ENCODE measurements at regions not wholly inside any gene's neighbourhood (a gene's known extent, or its start where the extent isn't known, plus 50 kb on each side); places are given as distances from the start of the nearest gene placed in this dataset.

- intact Hi-C loops (cut with micrococcal nuclease; ENCODE audit: unreplicated experiment) (no loop called here), in situ Hi-C loops (cut with HindIII; ENCODE audit: extremely low pct_ligation_motif_present, low pct_unique_long_range_greater_than_20kb) (no loop called here)
- H4K20me1 ChIP-seq (ENCODE audit: insufficient read depth, low read length): no peaks in the 10 kb centered on the region
- H3K4me3 ChIP-seq (replicated peaks in 1 of 3; ENCODE audit: insufficient read depth in 1 of 3, low read depth in 2 of 3, low read length in 3 of 3): no peak overlapping the region
- no peak overlapping the region for H3K27ac ChIP-seq (ENCODE audit: extremely low read length, insufficient read depth, low read length)
- ChIA-PET CTCF (ENCODE audit: low intra/inter-chr PET ratio, low total read pairs) (no interaction called here), POLR2A (no interaction called here)
- WGBS (ENCODE audit: low lambda C conversion rate): 2% methylated on average over 5 of the region's 5 CpGs
- no peak overlapping the region for H3K4me2 ChIP-seq (ENCODE audit: low read depth, low read length)
- no peaks in the 10 kb centered on the region for H3K4me1 ChIP-seq (ENCODE audit: insufficient read depth, low read length)
- TF ChIP-seq ZNF605 (CRISPR knock-in tag; IDR thresholded peaks at IDR 0.05) (no peak), ZFP36L1 (CRISPR knock-in tag; IDR thresholded peaks at IDR 0.05) (no peak), EED (CRISPR knock-in tag; IDR thresholded peaks at IDR 0.05) (no peak), ZFP82 (CRISPR knock-in tag; IDR thresholded peaks at IDR 0.05; ENCODE audit: borderline replicate concordance) (no peak), ZNF781 (CRISPR knock-in tag; IDR thresholded peaks at IDR 0.05; ENCODE audit: borderline replicate concordance, not compliant biosample characterization) (no peak), CREM (IDR thresholded peaks at IDR 0.05) (no peak), CREM (CRISPR knock-in tag; IDR thresholded peaks at IDR 0.05) (no peak), CEBPG (CRISPR knock-in tag; IDR thresholded peaks at IDR 0.05) (no peak)
- no peak overlapping the region for H2AFZ ChIP-seq (ENCODE audit: low read length)
- H3K36me3 ChIP-seq (replicated peaks in 1 of 2; ENCODE audit: control insufficient read depth in 1 of 2, insufficient read depth in 2 of 2, low read length in 2 of 2): no peaks in the 10 kb centered on the region
- H3K79me2 ChIP-seq (ENCODE audit: insufficient read depth, low read length): no peaks in the 10 kb centered on the region
- no peak overlapping the region for H3K9ac ChIP-seq (ENCODE audit: insufficient read depth, low read depth, low read length)
- FAIRE-seq (no peak), DNase-seq (ENCODE audit: low spot score) (no peak), ATAC-seq (no peak)
- BruUV-seq (replicated peaks): no TSS peak
- no peaks in the 10 kb centered on the region for H3K9me3 ChIP-seq (ENCODE audit: low read length)
- H3K27me3 ChIP-seq (ENCODE audit: control insufficient read depth in 1 of 2, insufficient read depth in 2 of 2, low read length in 2 of 2): no peaks in the 10 kb centered on the region
Observed at GRCh38 chr1:110736900-110737605, 62.3 kb upstream of the KCNA3 start.

- Histone ChIP-seq H3K4me1 (ENCODE audit: insufficient read depth, low read length) (no peaks in the 10 kb centered on the region), H3K36me3 (replicated peaks in 1 of 2; ENCODE audit: control insufficient read depth in 1 of 2, insufficient read depth in 2 of 2, low read length in 2 of 2) (no peaks in the 10 kb centered on the region), H2AFZ (ENCODE audit: low read length) (no peak overlapping the region), H3K27ac (ENCODE audit: extremely low read length, insufficient read depth, low read length) (no peak overlapping the region), H3K79me2 (ENCODE audit: insufficient read depth, low read length) (no peaks in the 10 kb centered on the region), H3K9ac (ENCODE audit: insufficient read depth, low read depth, low read length) (no peak overlapping the region), H4K20me1 (ENCODE audit: insufficient read depth, low read length) (no peaks in the 10 kb centered on the region), H3K9me3 (ENCODE audit: low read length) (no peaks in the 10 kb centered on the region), H3K4me2 (ENCODE audit: low read depth, low read length) (no peak overlapping the region), H3K4me3 (replicated peaks in 1 of 3; ENCODE audit: insufficient read depth in 1 of 3, low read depth in 2 of 3, low read length in 3 of 3) (no peak overlapping the region), H3K27me3 (ENCODE audit: control insufficient read depth in 1 of 2, insufficient read depth in 2 of 2, low read length in 2 of 2) (no peaks in the 10 kb centered on the region)
- CTCF ChIA-PET (ENCODE audit: low intra/inter-chr PET ratio, low total read pairs): no interaction called here
- DNase-seq (ENCODE audit: low spot score) (no peak), FAIRE-seq (no peak), ATAC-seq (no peak)
- BruUV-seq (replicated peaks): no TSS peak
- 0% methylated on average over 5 of the region's 5 CpGs for WGBS (ENCODE audit: low lambda C conversion rate)
- POLR2A ChIA-PET: no interaction called here
- in situ Hi-C loops (cut with HindIII; ENCODE audit: extremely low pct_ligation_motif_present, low pct_unique_long_range_greater_than_20kb): no loop called here
- intact Hi-C loops (cut with micrococcal nuclease; ENCODE audit: unreplicated experiment): no loop called here
- TF ChIP-seq HDAC2 (CRISPR knock-in tag; IDR thresholded peaks at IDR 0.05) (no peak), BRD4 (CRISPR knock-in tag; IDR thresholded peaks at IDR 0.05) (no peak), ATM (IDR thresholded peaks at IDR 0.05; ENCODE audit: borderline replicate concordance) (no peak), TAF15 (IDR thresholded peaks at IDR 0.05; ENCODE audit: low read depth, low read length, poor library complexity, severe bottlenecking) (no peak), ZNF136 (CRISPR knock-in tag; IDR thresholded peaks at IDR 0.05; ENCODE audit: low read depth) (no peak)
- TF ChIP-seq, protein P1, sequence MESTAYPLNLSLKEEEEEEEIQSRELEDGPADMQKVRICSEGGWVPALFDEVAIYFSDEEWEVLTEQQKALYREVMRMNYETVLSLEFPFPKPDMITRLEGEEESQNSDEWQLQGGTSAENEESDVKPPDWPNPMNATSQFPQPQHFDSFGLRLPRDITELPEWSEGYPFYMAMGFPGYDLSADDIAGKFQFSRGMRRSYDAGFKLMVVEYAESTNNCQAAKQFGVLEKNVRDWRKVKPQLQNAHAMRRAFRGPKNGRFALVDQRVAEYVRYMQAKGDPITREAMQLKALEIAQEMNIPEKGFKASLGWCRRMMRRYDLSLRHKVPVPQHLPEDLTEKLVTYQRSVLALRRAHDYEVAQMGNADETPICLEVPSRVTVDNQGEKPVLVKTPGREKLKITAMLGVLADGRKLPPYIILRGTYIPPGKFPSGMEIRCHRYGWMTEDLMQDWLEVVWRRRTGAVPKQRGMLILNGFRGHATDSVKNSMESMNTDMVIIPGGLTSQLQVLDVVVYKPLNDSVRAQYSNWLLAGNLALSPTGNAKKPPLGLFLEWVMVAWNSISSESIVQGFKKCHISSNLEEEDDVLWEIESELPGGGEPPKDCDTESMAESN (CRISPR knock-in tag; conservative IDR thresholded peaks at IDR 0.05): no peak
- TF ChIP-seq, protein P2, sequence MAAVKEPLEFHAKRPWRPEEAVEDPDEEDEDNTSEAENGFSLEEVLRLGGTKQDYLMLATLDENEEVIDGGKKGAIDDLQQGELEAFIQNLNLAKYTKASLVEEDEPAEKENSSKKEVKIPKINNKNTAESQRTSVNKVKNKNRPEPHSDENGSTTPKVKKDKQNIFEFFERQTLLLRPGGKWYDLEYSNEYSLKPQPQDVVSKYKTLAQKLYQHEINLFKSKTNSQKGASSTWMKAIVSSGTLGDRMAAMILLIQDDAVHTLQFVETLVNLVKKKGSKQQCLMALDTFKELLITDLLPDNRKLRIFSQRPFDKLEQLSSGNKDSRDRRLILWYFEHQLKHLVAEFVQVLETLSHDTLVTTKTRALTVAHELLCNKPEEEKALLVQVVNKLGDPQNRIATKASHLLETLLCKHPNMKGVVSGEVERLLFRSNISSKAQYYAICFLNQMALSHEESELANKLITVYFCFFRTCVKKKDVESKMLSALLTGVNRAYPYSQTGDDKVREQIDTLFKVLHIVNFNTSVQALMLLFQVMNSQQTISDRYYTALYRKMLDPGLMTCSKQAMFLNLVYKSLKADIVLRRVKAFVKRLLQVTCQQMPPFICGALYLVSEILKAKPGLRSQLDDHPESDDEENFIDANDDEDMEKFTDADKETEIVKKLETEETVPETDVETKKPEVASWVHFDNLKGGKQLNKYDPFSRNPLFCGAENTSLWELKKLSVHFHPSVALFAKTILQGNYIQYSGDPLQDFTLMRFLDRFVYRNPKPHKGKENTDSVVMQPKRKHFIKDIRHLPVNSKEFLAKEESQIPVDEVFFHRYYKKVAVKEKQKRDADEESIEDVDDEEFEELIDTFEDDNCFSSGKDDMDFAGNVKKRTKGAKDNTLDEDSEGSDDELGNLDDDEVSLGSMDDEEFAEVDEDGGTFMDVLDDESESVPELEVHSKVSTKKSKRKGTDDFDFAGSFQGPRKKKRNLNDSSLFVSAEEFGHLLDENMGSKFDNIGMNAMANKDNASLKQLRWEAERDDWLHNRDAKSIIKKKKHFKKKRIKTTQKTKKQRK (IDR thresholded peaks at IDR 0.05; ENCODE audit: low read length): no peak
Observed at GRCh38 chr1:110734133-110734680, 59.5 kb upstream of the KCNA3 start.
